Stomach (tissue), 8 donors: ENCODE measurements at regions not wholly inside any gene's neighbourhood (a gene's known extent, or its start where the extent isn't known, plus 50 kb on each side); places are given as distances from the start of the nearest gene placed in this dataset.

Source experiments
- DNase-seq, 2 donors: peaks; one replicate each; pipeline versions ENCODE4 v3.0.0 to v3.0.0-alpha.2; 2013 to 2019
- H3K27ac ChIP-seq, 5 donors: fragments of 200-600 bp in 4 of 5; sonication (generic) in 4 of 5; one replicate each; pipeline ENCODE4 v1.5.1; 2013 to 2019; ENCODE audit warnings: mild to moderate bottlenecking in 1 of 5, moderate library complexity in 1 of 5
- H3K27me3 ChIP-seq, 3 donors: fragments of 200-600 bp; sonication (generic); one replicate each; pipeline ENCODE4 v1.5.1; 2017 to 2019; ENCODE audit warnings: mixed run types in 1 of 3
- H3K36me3 ChIP-seq, 4 donors: fragments of 200-600 bp; sonication (generic); 1 replicate in 3 of 4; 2 replicates in 1 of 4; pipeline ENCODE4 v1.5.1; 2016 to 2019
- H3K4me1 ChIP-seq, 4 donors: fragments of 200-600 bp; sonication (generic); one replicate each; pipeline ENCODE4 v1.5.1; 2016 to 2019
- H3K4me3 ChIP-seq, 4 donors: fragments of 200-600 bp; sonication (generic) in 3 of 4; one replicate each; pipeline ENCODE4 v1.5.1; 2016 to 2019; ENCODE audit warnings: mild to moderate bottlenecking in 1 of 4
- H3K9me3 ChIP-seq, 4 donors: fragments of 200-600 bp; sonication (generic); one replicate each; pipeline ENCODE4 v1.5.1; 2016 to 2019
- EP300 ChIP-seq: sonication (generic); formaldehyde crosslinking; IDR thresholded peaks from one replicate; pipeline ENCODE4 v1.6.1; 2017; ENCODE audit warnings: antibody characterized with exemption
- POLR2A ChIP-seq, 4 donors: fragments of 450-650 bp; IDR thresholded peaks; one replicate each; pipeline ENCODE4 v1.6.1; 2016; ENCODE audit warnings: antibody characterized with exemption in 4 of 4, control low read depth in 2 of 4, mild to moderate bottlenecking in 1 of 4, moderate library complexity in 1 of 4
- POLR2AphosphoS5 ChIP-seq, 3 donors: sonication (generic); formaldehyde crosslinking; IDR thresholded peaks; one replicate each; pipeline ENCODE4 v1.6.1; 2016; ENCODE audit warnings: antibody characterized with exemption in 3 of 3
- WGBS, 5 donors: extraction: QIAGEN DNeasy Blood & Tissue Kit in 3 of 5; methylation state at CpG; one replicate each; pipeline versions ENCODE4 v1.1.5 to v1.1.7; 2013 to 2018; 5-methylcytosine and 5-hydroxymethylcytosine counted together
- intact Hi-C: fragments of 100-400 bp; cut with DNase I; formaldehyde crosslinking; loops from one replicate; pipeline ENCODE4 v1.15.1; 2023; ENCODE audit warnings: low total_unique reads
- TF ChIP-seq, protein P1 (sequence below), 7 experiments: fragments of 450-650 bp in 4 of 7; fragments of 200-600 bp in 3 of 7; sonication (generic) in 3 of 7; IDR thresholded peaks; one replicate each; pipeline ENCODE4 v1.5.1; 2016 to 2019; ENCODE audit warnings: antibody characterized with exemption in 7 of 7, control low read depth in 2 of 7, mild to moderate bottlenecking in 1 of 7
- donor health status: healthy with polysubstance abuse.
- donor health status: Bipolar disorder and iron deficiency.
- donor health status: healthy.

DNA sequence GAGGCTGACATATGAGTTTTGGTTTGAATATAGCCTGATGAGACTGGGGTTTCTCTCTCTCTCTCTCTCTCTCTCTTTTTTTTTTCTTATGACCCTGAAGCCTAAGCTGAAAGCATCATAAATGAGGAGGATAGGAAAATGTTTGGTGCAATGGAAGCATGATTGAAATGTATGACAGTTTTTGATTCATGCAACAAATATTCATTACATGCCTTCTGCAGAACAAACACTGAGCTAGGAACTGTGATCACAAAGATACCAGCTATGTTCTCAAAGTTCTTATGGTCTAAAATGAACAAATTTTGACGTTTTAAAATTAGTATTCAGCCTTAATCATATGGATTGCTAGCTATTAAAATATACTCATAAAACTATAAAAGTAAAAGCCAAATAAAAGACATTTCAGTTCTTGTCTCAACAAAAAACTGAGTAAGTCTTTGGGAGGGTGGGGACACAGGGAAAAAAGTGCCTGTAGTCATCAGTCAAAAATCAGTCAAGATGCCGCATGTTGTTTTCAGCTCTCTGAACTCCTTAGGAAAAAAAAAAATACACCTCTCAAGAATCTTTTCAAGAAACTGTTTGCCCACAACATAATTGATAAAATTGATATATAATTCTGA, 57.2 kb downstream of the NKX6-1 start:
- Histone ChIP-seq H3K9me3 (no peaks in the 10 kb centered on the region), H3K27me3 (peaks cover 0 to 7% (median 0%) of the 10 kb centered on the region in 3 donors), H3K4me1 (no peaks in the 10 kb centered on the region), H3K27ac (no peak overlapping the region), H3K4me3 (no peak overlapping the region), H3K36me3 (no peaks in the 10 kb centered on the region)
- DNase-seq, result no peak
- intact Hi-C loops, result no loop called here
- TF ChIP-seq POLR2AphosphoS5 (IDR thresholded peaks at IDR 0.05) (no peak), EP300 (no peak)
- TF ChIP-seq, protein P1, sequence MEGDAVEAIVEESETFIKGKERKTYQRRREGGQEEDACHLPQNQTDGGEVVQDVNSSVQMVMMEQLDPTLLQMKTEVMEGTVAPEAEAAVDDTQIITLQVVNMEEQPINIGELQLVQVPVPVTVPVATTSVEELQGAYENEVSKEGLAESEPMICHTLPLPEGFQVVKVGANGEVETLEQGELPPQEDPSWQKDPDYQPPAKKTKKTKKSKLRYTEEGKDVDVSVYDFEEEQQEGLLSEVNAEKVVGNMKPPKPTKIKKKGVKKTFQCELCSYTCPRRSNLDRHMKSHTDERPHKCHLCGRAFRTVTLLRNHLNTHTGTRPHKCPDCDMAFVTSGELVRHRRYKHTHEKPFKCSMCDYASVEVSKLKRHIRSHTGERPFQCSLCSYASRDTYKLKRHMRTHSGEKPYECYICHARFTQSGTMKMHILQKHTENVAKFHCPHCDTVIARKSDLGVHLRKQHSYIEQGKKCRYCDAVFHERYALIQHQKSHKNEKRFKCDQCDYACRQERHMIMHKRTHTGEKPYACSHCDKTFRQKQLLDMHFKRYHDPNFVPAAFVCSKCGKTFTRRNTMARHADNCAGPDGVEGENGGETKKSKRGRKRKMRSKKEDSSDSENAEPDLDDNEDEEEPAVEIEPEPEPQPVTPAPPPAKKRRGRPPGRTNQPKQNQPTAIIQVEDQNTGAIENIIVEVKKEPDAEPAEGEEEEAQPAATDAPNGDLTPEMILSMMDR (IDR thresholded peaks at IDR 0.05), result no peak
- 64 to 73% (median 72%) methylated on average over 2 of the region's 2 CpGs for WGBS, 5 donors

DNA sequence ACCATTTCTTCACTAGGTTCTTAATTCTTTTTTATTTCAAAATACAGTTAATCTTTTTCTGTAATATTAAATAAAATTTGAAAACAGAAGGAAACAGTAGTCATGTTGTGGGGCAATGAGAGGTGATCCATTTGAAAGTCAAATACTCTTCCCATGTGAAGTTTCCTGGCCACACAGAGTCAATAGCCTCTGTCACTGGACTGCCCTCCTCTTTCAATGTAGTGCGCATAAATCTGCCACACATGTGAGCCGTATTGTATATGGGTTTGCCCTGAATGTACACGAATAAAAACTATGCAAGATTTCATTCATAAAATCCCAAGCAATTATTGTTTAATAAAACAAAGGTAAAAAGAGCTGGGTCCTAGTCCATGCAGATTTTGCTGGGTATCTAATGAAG, 59.1 kb downstream of the NKX6-1 start:
- 79 to 88% (median 82%) methylated on average over 3 of the region's 3 CpGs for WGBS, 5 donors
- Histone ChIP-seq H3K27me3 (peaks cover 0 to 3% (median 0%) of the 10 kb centered on the region in 3 donors), H3K36me3 (no peaks in the 10 kb centered on the region), H3K4me1 (no peaks in the 10 kb centered on the region), H3K4me3 (no peak overlapping the region), H3K27ac (no peak overlapping the region), H3K9me3 (no peaks in the 10 kb centered on the region)
- no peak for DNase-seq
- intact Hi-C loops, result no loop called here
- TF ChIP-seq EP300 (no peak), POLR2AphosphoS5 (IDR thresholded peaks at IDR 0.05) (no peak), POLR2A (IDR thresholded peaks at IDR 0.05) (no peak)
- TF ChIP-seq, protein P1 (IDR thresholded peaks at IDR 0.05), result no peak

DNA sequence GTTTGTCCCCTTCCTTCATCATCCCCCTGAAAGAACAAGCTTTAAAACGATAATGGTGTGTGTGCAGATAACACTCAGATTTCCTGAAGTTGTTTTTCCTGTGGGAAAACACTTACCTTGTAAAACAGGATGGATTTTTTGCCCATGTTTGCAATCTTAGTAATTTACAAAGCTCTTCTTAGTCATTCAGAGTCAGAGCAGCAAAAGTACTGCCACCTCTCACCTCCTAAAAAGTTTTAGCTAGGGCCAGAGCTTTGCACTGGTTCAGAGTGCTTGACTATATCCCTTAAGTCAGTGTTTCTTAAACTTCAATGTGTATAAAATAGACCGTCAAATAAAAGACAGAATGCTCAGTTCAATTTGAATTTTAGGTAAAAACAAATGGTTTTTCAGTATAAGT, 62.3 kb downstream of the NKX6-1 start:
- Histone ChIP-seq H3K27me3 (no peaks in the 10 kb centered on the region), H3K9me3 (no peaks in the 10 kb centered on the region), H3K36me3 (no peaks in the 10 kb centered on the region), H3K4me3 (no peak overlapping the region), H3K4me1 (no peaks in the 10 kb centered on the region), H3K27ac (no peak overlapping the region)
- TF ChIP-seq EP300, result no peak
- TF ChIP-seq POLR2AphosphoS5 (IDR thresholded peaks at IDR 0.05), result no peak
- TF ChIP-seq, protein P1 (IDR thresholded peaks at IDR 0.05), result no peak
- TF ChIP-seq POLR2A (IDR thresholded peaks at IDR 0.05), result no peak
- intact Hi-C loops, result no loop called here
- no peak for DNase-seq
- 42 to 59% (median 51%) methylated on average over 2 of the region's 2 CpGs for WGBS, 5 donors

DNA sequence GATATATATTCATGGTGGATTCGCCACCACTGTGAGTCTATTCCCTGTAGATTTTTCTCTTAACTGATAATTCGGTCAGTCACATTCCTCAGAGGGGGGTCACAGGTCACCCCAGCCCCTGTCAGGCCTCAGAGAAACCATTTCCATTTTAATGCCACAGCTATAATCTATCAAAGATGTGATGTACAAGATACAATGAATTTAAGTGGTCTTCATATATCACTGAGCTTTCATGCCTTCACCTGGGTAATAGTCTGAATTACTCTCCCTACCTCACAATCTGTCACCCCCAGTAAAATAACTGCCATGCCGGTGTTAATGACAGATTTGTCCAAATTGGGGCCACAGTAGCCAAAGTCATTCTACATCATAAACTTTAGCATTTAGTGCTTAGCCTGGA, 64.7 kb downstream of the NKX6-1 start:
- 65 to 86% (median 78%) methylated on average over 3 of the region's 3 CpGs for WGBS, 5 donors
- DNase-seq, result no peak
- Histone ChIP-seq H3K27ac (no peak overlapping the region), H3K4me3 (no peak overlapping the region), H3K9me3 (no peaks in the 10 kb centered on the region), H3K4me1 (no peaks in the 10 kb centered on the region), H3K36me3 (no peaks in the 10 kb centered on the region), H3K27me3 (no peaks in the 10 kb centered on the region)
- intact Hi-C loops, result no loop called here
- TF ChIP-seq POLR2A (IDR thresholded peaks at IDR 0.05) (no peak), EP300 (no peak), POLR2AphosphoS5 (IDR thresholded peaks at IDR 0.05) (no peak)
- TF ChIP-seq, protein P1 (IDR thresholded peaks at IDR 0.05), result no peak
